HG03565 (cell line): ENCODE measurements at regions not wholly inside any gene's neighbourhood (a gene's known extent, or its start where the extent isn't known, plus 50 kb on each side); places are given as distances from the start of the nearest gene placed in this dataset.
"Not testable (repeated sequence)": the region's sequence is repeated elsewhere in the genome, so short reads cannot be mapped to it uniquely, and the experiment has no call there.

Experiments used
- ATAC-seq: cut with Tn5 transposase; IDR thresholded peaks from one replicate; pipeline ENCODE4 v1.9.1; 2021; ENCODE audit warnings: mild to moderate bottlenecking, moderate library complexity; ENCODE audit not compliant: unreplicated experiment

- ATAC-seq: no peak
Measured at GRCh38 chr10:29882766-29883165, 176.6 kb downstream of the JCAD start.

- no peak for ATAC-seq
Measured at GRCh38 chr10:29881811-29882210, 177.6 kb downstream of the JCAD start.

GRCh38 chr10:29881336-29881771 is 178.0 kb downstream of the JCAD start:
- ATAC-seq: no peak

- ATAC-seq: no peak
Measured at GRCh38 chr10:29880856-29881255, 178.5 kb downstream of the JCAD start.

- no peak for ATAC-seq
Measured at GRCh38 chr10:29879862-29880261, 179.5 kb downstream of the JCAD start.

GRCh38 chr10:29878492-29878891 is 180.9 kb downstream of the JCAD start:
- no peak for ATAC-seq

GRCh38 chr10:29877793-29878491 is 181.4 kb downstream of the JCAD start:
- no peak for ATAC-seq

- ATAC-seq: no peak
Measured at GRCh38 chr10:29876008-29876555, 183.3 kb downstream of the JCAD start.

GRCh38 chr10:29874606-29875269 is 184.6 kb downstream of the JCAD start:
- no peak for ATAC-seq

- ATAC-seq: no peak
Measured at GRCh38 chr10:29873941-29874484, 185.4 kb downstream of the JCAD start.

GRCh38 chr10:29870522-29871044 is 188.8 kb downstream of the JCAD start:
- no peak for ATAC-seq

- ATAC-seq: no peak
Measured at GRCh38 chr10:29869593-29869992, 189.8 kb downstream of the JCAD start.

- ATAC-seq: no peak
Measured at GRCh38 chr10:29866356-29866755, 193.0 kb downstream of the JCAD start.

GRCh38 chr10:29865700-29866355 is 193.6 kb downstream of the JCAD start:
- ATAC-seq: no peak

- ATAC-seq: no peak
Measured at GRCh38 chr10:29862923-29863614, 196.3 kb downstream of the JCAD start.

- ATAC-seq: no peak
Measured at GRCh38 chr10:29861811-29862505, 197.4 kb downstream of the JCAD start.

GRCh38 chr10:29861231-29861630 is 198.2 kb downstream of the JCAD start:
- not testable (repeated sequence) for ATAC-seq

GRCh38 chr10:29860166-29860565 is 199.2 kb downstream of the JCAD start:
- no peak for ATAC-seq

GRCh38 chr10:29859521-29860130 is 199.8 kb downstream of the JCAD start:
- ATAC-seq: no peak
